ENCODE measurements at regions not wholly inside any gene's neighbourhood (a gene's known extent, or its start where the extent isn't known, plus 50 kb on each side); places are given as distances from the start of the nearest gene placed in this dataset.

DNA sequence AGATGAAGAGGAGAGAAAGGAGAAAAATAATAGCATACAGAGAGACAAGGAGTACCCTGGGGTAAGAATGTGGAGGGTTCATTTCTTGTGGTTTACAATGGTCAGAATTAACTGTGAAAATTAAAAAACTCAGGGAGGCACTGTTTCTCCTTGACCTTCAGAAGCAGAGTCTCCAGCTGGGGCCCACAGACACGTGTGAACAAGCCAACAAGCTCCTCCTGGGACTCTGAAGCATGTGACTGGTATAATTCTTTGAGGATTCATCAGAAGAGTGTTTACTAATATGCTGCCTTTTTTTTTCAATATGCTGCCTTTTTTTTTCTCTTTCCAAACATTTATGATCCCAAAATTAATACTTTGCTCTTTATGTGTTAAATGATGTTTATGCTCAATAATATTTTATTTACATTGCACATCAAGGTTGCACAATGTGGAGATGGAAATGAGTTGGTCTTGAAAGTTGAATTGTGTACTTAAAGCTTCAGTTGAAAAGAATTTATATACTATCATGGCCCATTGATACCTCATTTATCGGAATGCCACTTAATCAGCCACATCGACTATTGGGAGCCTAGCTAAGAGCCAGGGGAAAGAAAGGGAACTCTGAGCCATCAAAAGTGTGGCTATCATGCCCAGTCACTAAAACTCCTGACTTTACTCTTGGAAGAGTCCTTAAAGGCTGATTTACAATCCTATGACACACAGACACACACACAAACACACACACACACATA is 134.7 kb upstream of the RHOBTB1 start:
- H3K79me2 ChIP-seq (ENCODE audit: insufficient read depth, low read depth, low read length): no peaks in the 10 kb centered on the region
- H2AFZ ChIP-seq (ENCODE audit: low read length): no peak overlapping the region
- H3K4me1 ChIP-seq (ENCODE audit: insufficient read depth, low read length, poor library complexity, severe bottlenecking): no peaks in the 10 kb centered on the region
- TF ChIP-seq EZH2phosphoT487 (IDR thresholded peaks at IDR 0.05; ENCODE audit: borderline replicate concordance, low read depth, low read length): no peak
- TF ChIP-seq, protein P1, sequence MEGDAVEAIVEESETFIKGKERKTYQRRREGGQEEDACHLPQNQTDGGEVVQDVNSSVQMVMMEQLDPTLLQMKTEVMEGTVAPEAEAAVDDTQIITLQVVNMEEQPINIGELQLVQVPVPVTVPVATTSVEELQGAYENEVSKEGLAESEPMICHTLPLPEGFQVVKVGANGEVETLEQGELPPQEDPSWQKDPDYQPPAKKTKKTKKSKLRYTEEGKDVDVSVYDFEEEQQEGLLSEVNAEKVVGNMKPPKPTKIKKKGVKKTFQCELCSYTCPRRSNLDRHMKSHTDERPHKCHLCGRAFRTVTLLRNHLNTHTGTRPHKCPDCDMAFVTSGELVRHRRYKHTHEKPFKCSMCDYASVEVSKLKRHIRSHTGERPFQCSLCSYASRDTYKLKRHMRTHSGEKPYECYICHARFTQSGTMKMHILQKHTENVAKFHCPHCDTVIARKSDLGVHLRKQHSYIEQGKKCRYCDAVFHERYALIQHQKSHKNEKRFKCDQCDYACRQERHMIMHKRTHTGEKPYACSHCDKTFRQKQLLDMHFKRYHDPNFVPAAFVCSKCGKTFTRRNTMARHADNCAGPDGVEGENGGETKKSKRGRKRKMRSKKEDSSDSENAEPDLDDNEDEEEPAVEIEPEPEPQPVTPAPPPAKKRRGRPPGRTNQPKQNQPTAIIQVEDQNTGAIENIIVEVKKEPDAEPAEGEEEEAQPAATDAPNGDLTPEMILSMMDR (conservative IDR thresholded peaks at IDR 0.05; ENCODE audit: low read length): no peak
- no peaks in the 10 kb centered on the region for H3K36me3 ChIP-seq (ENCODE audit: insufficient read depth, low read length)
- no peaks in the 10 kb centered on the region for H3K9me2 ChIP-seq (ENCODE audit: insufficient read depth, low read length)
- CTCF ChIA-PET (ENCODE audit: unreplicated experiment): no interaction called here
- intact Hi-C loops (cut with micrococcal nuclease; ENCODE audit: unreplicated experiment): no loop called here
- no peak overlapping the region for H3K27ac ChIP-seq (ENCODE audit: low read depth, low read length, poor library complexity, severe bottlenecking)
- no TSS peak for BruUV-seq (replicated peaks)
- no peak overlapping the region for H3K4me2 ChIP-seq (ENCODE audit: low read length)
- H4K20me1 ChIP-seq (ENCODE audit: insufficient read depth, low read length): no peaks in the 10 kb centered on the region
- no peak overlapping the region for H3K4me3 ChIP-seq (ENCODE audit: low read depth, low read length, poor library complexity, severe bottlenecking)
- H3K9me3 ChIP-seq (ENCODE audit: low read length): no peaks in the 10 kb centered on the region
- no peak for DNase-seq (ENCODE audit: low spot score)
- POLR2A ChIA-PET: interaction anchor here (0.6 kb wide), 1 partner anchor 230 kb away, joined by 3 read pairs; no protein-coding TSS in a partner anchor

GRCh38 chr10:61076572-61077114 is 132.7 kb upstream of the RHOBTB1 start:
- H3K27ac ChIP-seq (ENCODE audit: low read depth, low read length, poor library complexity, severe bottlenecking): no peak overlapping the region
- H2AFZ ChIP-seq (ENCODE audit: low read length): no peak overlapping the region
- H3K79me2 ChIP-seq (ENCODE audit: insufficient read depth, low read depth, low read length): no peaks in the 10 kb centered on the region
- CTCF ChIA-PET (ENCODE audit: unreplicated experiment): no interaction called here
- no peak overlapping the region for H3K4me2 ChIP-seq (ENCODE audit: low read length)
- POLR2A ChIA-PET: no interaction called here
- H3K36me3 ChIP-seq (ENCODE audit: insufficient read depth, low read length): no peaks in the 10 kb centered on the region
- H4K20me1 ChIP-seq (ENCODE audit: insufficient read depth, low read length): no peaks in the 10 kb centered on the region
- TF ChIP-seq EZH2phosphoT487 (IDR thresholded peaks at IDR 0.05; ENCODE audit: borderline replicate concordance, low read depth, low read length): no peak
- TF ChIP-seq, protein P1 (conservative IDR thresholded peaks at IDR 0.05; ENCODE audit: low read length): no peak
- H3K9me2 ChIP-seq (ENCODE audit: insufficient read depth, low read length): no peaks in the 10 kb centered on the region
- no TSS peak for BruUV-seq (replicated peaks)
- DNase-seq (ENCODE audit: low spot score): no peak
- H3K4me3 ChIP-seq (ENCODE audit: low read depth, low read length, poor library complexity, severe bottlenecking): no peak overlapping the region
- intact Hi-C loops (cut with micrococcal nuclease; ENCODE audit: unreplicated experiment): no loop called here
- no peaks in the 10 kb centered on the region for H3K9me3 ChIP-seq (ENCODE audit: low read length)
- no peaks in the 10 kb centered on the region for H3K4me1 ChIP-seq (ENCODE audit: insufficient read depth, low read length, poor library complexity, severe bottlenecking)

- Histone ChIP-seq H3K4me3 (ENCODE audit: low read depth, low read length, poor library complexity, severe bottlenecking) (no peak overlapping the region), H3K4me1 (ENCODE audit: insufficient read depth, low read length, poor library complexity, severe bottlenecking) (no peaks in the 10 kb centered on the region), H3K36me3 (ENCODE audit: insufficient read depth, low read length) (no peaks in the 10 kb centered on the region), H3K79me2 (ENCODE audit: insufficient read depth, low read depth, low read length) (no peaks in the 10 kb centered on the region), H4K20me1 (ENCODE audit: insufficient read depth, low read length) (no peaks in the 10 kb centered on the region), H3K9me3 (ENCODE audit: low read length) (no peaks in the 10 kb centered on the region), H3K4me2 (ENCODE audit: low read length) (no peak overlapping the region), H2AFZ (ENCODE audit: low read length) (no peak overlapping the region), H3K27ac (ENCODE audit: low read depth, low read length, poor library complexity, severe bottlenecking) (no peak overlapping the region), H3K9me2 (ENCODE audit: insufficient read depth, low read length) (no peaks in the 10 kb centered on the region)
- DNase-seq (ENCODE audit: low spot score): no peak
- BruUV-seq (replicated peaks): no TSS peak
- ChIA-PET CTCF (ENCODE audit: unreplicated experiment) (no interaction called here), POLR2A (no interaction called here)
- intact Hi-C loops (cut with micrococcal nuclease; ENCODE audit: unreplicated experiment): no loop called here
- TF ChIP-seq, protein P1 (conservative IDR thresholded peaks at IDR 0.05; ENCODE audit: low read length): no peak
- TF ChIP-seq EZH2phosphoT487 (IDR thresholded peaks at IDR 0.05; ENCODE audit: borderline replicate concordance, low read depth, low read length): no peak
Observed at GRCh38 chr10:61073391-61073790, 129.4 kb upstream of the RHOBTB1 start.

Measured in OCI-LY7 (cell line).